GM23338 (cell line): ENCODE measurements at regions not wholly inside any gene's neighbourhood (a gene's known extent, or its start where the extent isn't known, plus 50 kb on each side); places are given as distances from the start of the nearest gene placed in this dataset.

Source experiments
- ATAC-seq: fragments of 200-7000 bp; cut with Tn5 transposase; 3 replicates; pipeline ENCODE4 v1.9.1; 2020
- DNase-seq: peaks from one replicate; pipeline ENCODE4 v3.0.0-alpha.2; 2015; ENCODE audit warnings: low spot score
- H2AFZ ChIP-seq: fragments of 200-600 bp; sonication (generic); 2 replicates; pipeline ENCODE4 v1.8.0; 2016; ENCODE audit warnings: antibody characterized with exemption, mild to moderate bottlenecking, moderate library complexity
- H3F3A ChIP-seq: fragments of 200-600 bp; sonication (generic); replicated peaks from 2 replicates; pipeline ENCODE4 v1.8.0; 2017; ENCODE audit warnings: antibody characterized with exemption, mixed run types, low read depth
- H3K27ac ChIP-seq: fragments of 200-600 bp; sonication (generic); 2 replicates; pipeline ENCODE4 v1.6.1; 2016; ENCODE audit warnings: low read depth
- H3K27me3 ChIP-seq: fragments of 200-600 bp; sonication (generic); 2 replicates; pipeline ENCODE4 v1.8.0; 2016; ENCODE audit warnings: mild to moderate bottlenecking, mixed run types, moderate library complexity; ENCODE audit not compliant: insufficient read depth
- H3K36me3 ChIP-seq: fragments of 200-600 bp; sonication (generic); 2 replicates; pipeline ENCODE4 v1.8.0; 2016; ENCODE audit warnings: mild to moderate bottlenecking; ENCODE audit not compliant: insufficient read depth
- H3K4me1 ChIP-seq: fragments of 200-600 bp; sonication (generic); 2 replicates; pipeline ENCODE4 v1.8.0; 2016; ENCODE audit warnings: mild to moderate bottlenecking, moderate library complexity; ENCODE audit not compliant: insufficient read depth
- H3K4me2 ChIP-seq: fragments of 200-600 bp; sonication (generic); 2 replicates; pipeline ENCODE4 v1.7.1; 2017; ENCODE audit warnings: mixed run types
- H3K4me3 ChIP-seq: fragments of 200-600 bp; sonication (generic); 2 replicates; pipeline ENCODE4 v1.6.1; 2016; ENCODE audit warnings: mixed run types
- H3K79me2 ChIP-seq: fragments of 200-600 bp; sonication (generic); replicated peaks from 2 replicates; pipeline ENCODE4 v1.8.0; 2017; ENCODE audit warnings: mild to moderate bottlenecking; ENCODE audit not compliant: insufficient read depth
- H3K9me2 ChIP-seq: fragments of 200-600 bp; sonication (generic); 2 replicates; pipeline ENCODE4 v1.8.0; 2017; ENCODE audit not compliant: insufficient read depth
- H4K20me1 ChIP-seq: fragments of 200-600 bp; sonication (generic); replicated peaks from 2 replicates; pipeline ENCODE4 v1.8.0; 2017; ENCODE audit warnings: mild to moderate bottlenecking; ENCODE audit not compliant: insufficient read depth
- H3K27ac Mint-ChIP-seq: 2 replicates; pipeline ENCODE4 v1.8.0; 2020; ENCODE audit warnings: inconsistent platforms, mild to moderate bottlenecking, moderate library complexity, mixed read lengths
- H3K27me3 Mint-ChIP-seq: 3 replicates; pipeline ENCODE4 v1.8.0; 2022; ENCODE audit warnings: low read depth, mild to moderate bottlenecking, moderate library complexity, mixed read lengths, inconsistent platforms; ENCODE audit not compliant: insufficient read depth, poor library complexity
- H3K36me3 Mint-ChIP-seq: 3 replicates; pipeline ENCODE4 v1.8.0; 2021; ENCODE audit warnings: low read depth, mild to moderate bottlenecking, inconsistent platforms, moderate library complexity, mixed read lengths
- H3K4me1 Mint-ChIP-seq: 3 replicates; pipeline ENCODE4 v1.8.0; 2020; ENCODE audit warnings: mild to moderate bottlenecking, inconsistent platforms, mixed read lengths
- H3K4me3 Mint-ChIP-seq: 3 replicates; pipeline ENCODE4 v1.8.0; 2021; ENCODE audit warnings: moderate library complexity, mild to moderate bottlenecking, inconsistent platforms, mixed read lengths
- H3K9me3 Mint-ChIP-seq: 3 replicates; pipeline ENCODE4 v1.8.0; 2020; ENCODE audit warnings: moderate library complexity, mild to moderate bottlenecking, inconsistent platforms, mixed read lengths
- CREB1 ChIP-seq: fragments of 250-450 bp; sonication (Bioruptor Pico); IDR thresholded peaks from 2 replicates; pipeline ENCODE4 v1.5.0; 2020; ENCODE audit warnings: low read depth, mild to moderate bottlenecking, moderate library complexity
- CTCF ChIP-seq, 2 experiments: fragments of 200-600 bp in 1 of 2; sonication (generic) in 1 of 2; conservative IDR thresholded peaks; 2 replicates each; pipeline versions ENCODE4 v1.5.1 to v1.6.1; 2016 to 2017; ENCODE audit warnings: antibody characterized with exemption in 2 of 2, low read depth in 2 of 2, mild to moderate bottlenecking in 2 of 2, moderate library complexity in 1 of 2
- EZH2 ChIP-seq: fragments of 200-600 bp; sonication (generic); IDR thresholded peaks from one replicate; pipeline ENCODE4 v1.8.0; 2017; ENCODE audit warnings: antibody characterized with exemption, mild to moderate bottlenecking, low read depth; ENCODE audit not compliant: unreplicated experiment
- EZH2phosphoT487 ChIP-seq: fragments of 200-600 bp; sonication (generic); IDR thresholded peaks from one replicate; pipeline ENCODE4 v1.8.1; 2018; ENCODE audit warnings: antibody characterized with exemption; ENCODE audit not compliant: unreplicated experiment
- JUNB ChIP-seq: IDR thresholded peaks from one replicate; pipeline ENCODE4 v1.6.1; 2016; ENCODE audit warnings: antibody characterized with exemption; ENCODE audit not compliant: unreplicated experiment
- NANOG ChIP-seq: IDR thresholded peaks from 2 replicates; pipeline ENCODE4 v1.6.1; 2016; ENCODE audit warnings: antibody characterized with exemption, borderline replicate concordance
- POLR2AphosphoS5 ChIP-seq: IDR thresholded peaks from 2 replicates; pipeline ENCODE4 v1.6.1; 2016; ENCODE audit warnings: antibody characterized with exemption, low read depth
- STAT1 ChIP-seq: IDR thresholded peaks from one replicate; pipeline ENCODE4 v1.6.1; 2016; ENCODE audit warnings: antibody characterized with exemption; ENCODE audit not compliant: unreplicated experiment
- ZNF114 ChIP-seq: fragments of 250-450 bp; sonication (Bioruptor Pico); IDR thresholded peaks from 2 replicates; pipeline ENCODE4 v1.5.0; 2020; ENCODE audit warnings: mild to moderate bottlenecking, moderate library complexity
- ZNF331 ChIP-seq: fragments of 250-450 bp; sonication (Bioruptor Pico); IDR thresholded peaks from 2 replicates; pipeline ENCODE4 v1.5.0; 2020; ENCODE audit warnings: low read depth, mild to moderate bottlenecking, moderate library complexity
- ZNF462 ChIP-seq: fragments of 250-450 bp; sonication (Bioruptor Pico); IDR thresholded peaks from 2 replicates; pipeline ENCODE4 v1.5.0; 2020; ENCODE audit warnings: mild to moderate bottlenecking, moderate library complexity
- TF ChIP-seq, protein P1 (sequence below): IDR thresholded peaks from one replicate; pipeline ENCODE4 v1.6.1; 2018; ENCODE audit warnings: antibody characterized with exemption; ENCODE audit not compliant: unreplicated experiment
- TF ChIP-seq, protein P2 (sequence below): IDR thresholded peaks from 2 replicates; pipeline ENCODE4 v1.6.1; 2016; ENCODE audit warnings: antibody characterized with exemption

- H3K79me2 ChIP-seq: 0 out of 2 replicates have a peak, but pooled peaks cover 6% of the 10 kb centered on the region
- H3K36me3 ChIP-seq: no peaks in the 10 kb centered on the region
- no peak overlapping the region for H3K27ac ChIP-seq
- Mint-ChIP-seq H3K9me3 (no peaks in the 10 kb centered on the region), H3K4me1 (peaks cover 46% of the 10 kb centered on the region), H3K27ac (no peak overlapping the region), H3K36me3 (peaks cover under 1% of the 10 kb centered on the region; the same call in 1 of the 3 replicates), H3K27me3 (peaks cover 6% of the 10 kb centered on the region), H3K4me3 (no peak overlapping the region)
- DNase-seq: peak; percentile 20
- peak; percentile 65 for ATAC-seq
- no peak overlapping the region for H2AFZ ChIP-seq
- no peaks in the 10 kb centered on the region for H3K27me3 ChIP-seq
- H3K4me1 ChIP-seq: peaks cover 17% of the 10 kb centered on the region
- H3F3A ChIP-seq: no peaks in the 10 kb centered on the region
- no peak overlapping the region for H3K4me3 ChIP-seq
- no peaks in the 10 kb centered on the region for H3K9me2 ChIP-seq
- H4K20me1 ChIP-seq: no peaks in the 10 kb centered on the region; the same call in 1 of the 2 replicates
- TF ChIP-seq NANOG: no peak
- no peak for TF ChIP-seq CREB1
- TF ChIP-seq, protein P1, sequence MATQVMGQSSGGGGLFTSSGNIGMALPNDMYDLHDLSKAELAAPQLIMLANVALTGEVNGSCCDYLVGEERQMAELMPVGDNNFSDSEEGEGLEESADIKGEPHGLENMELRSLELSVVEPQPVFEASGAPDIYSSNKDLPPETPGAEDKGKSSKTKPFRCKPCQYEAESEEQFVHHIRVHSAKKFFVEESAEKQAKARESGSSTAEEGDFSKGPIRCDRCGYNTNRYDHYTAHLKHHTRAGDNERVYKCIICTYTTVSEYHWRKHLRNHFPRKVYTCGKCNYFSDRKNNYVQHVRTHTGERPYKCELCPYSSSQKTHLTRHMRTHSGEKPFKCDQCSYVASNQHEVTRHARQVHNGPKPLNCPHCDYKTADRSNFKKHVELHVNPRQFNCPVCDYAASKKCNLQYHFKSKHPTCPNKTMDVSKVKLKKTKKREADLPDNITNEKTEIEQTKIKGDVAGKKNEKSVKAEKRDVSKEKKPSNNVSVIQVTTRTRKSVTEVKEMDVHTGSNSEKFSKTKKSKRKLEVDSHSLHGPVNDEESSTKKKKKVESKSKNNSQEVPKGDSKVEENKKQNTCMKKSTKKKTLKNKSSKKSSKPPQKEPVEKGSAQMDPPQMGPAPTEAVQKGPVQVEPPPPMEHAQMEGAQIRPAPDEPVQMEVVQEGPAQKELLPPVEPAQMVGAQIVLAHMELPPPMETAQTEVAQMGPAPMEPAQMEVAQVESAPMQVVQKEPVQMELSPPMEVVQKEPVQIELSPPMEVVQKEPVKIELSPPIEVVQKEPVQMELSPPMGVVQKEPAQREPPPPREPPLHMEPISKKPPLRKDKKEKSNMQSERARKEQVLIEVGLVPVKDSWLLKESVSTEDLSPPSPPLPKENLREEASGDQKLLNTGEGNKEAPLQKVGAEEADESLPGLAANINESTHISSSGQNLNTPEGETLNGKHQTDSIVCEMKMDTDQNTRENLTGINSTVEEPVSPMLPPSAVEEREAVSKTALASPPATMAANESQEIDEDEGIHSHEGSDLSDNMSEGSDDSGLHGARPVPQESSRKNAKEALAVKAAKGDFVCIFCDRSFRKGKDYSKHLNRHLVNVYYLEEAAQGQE: no peak
- no peak for TF ChIP-seq ZNF462 (CRISPR knock-in tag)
- TF ChIP-seq ZNF114 (CRISPR knock-in tag): no peak
- TF ChIP-seq ZNF331 (CRISPR knock-in tag): no peak
- no peak for TF ChIP-seq STAT1
- no peak for TF ChIP-seq EZH2
- TF ChIP-seq, protein P2, sequence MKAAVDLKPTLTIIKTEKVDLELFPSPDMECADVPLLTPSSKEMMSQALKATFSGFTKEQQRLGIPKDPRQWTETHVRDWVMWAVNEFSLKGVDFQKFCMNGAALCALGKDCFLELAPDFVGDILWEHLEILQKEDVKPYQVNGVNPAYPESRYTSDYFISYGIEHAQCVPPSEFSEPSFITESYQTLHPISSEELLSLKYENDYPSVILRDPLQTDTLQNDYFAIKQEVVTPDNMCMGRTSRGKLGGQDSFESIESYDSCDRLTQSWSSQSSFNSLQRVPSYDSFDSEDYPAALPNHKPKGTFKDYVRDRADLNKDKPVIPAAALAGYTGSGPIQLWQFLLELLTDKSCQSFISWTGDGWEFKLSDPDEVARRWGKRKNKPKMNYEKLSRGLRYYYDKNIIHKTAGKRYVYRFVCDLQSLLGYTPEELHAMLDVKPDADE: no peak
- no peak for TF ChIP-seq EZH2phosphoT487
- TF ChIP-seq CTCF (conservative IDR thresholded peaks at IDR 0.05; ENCODE audit: low read depth in 2 of 2): no peak
- TF ChIP-seq JUNB: no peak
- no peak for TF ChIP-seq POLR2AphosphoS5
- H3K4me2 ChIP-seq: no peak overlapping the region
Observed at GRCh38 chr1:232509570-232509969, 120.4 kb downstream of the SIPA1L2 start.
